HepG2 (cell line): ENCODE measurements at regions not wholly inside any gene's neighbourhood (a gene's known extent, or its start where the extent isn't known, plus 50 kb on each side); places are given as distances from the start of the nearest gene placed in this dataset.

Experiments
- ATAC-seq: fragments of 200-7000 bp; cut with Tn5 transposase; 3 replicates; pipeline ENCODE4 v1.9.1; 2020; ENCODE audit warnings: mild to moderate bottlenecking, moderate library complexity
- BruUV-seq: library from RNA; stranded (reverse); fragments of 400-500 nt; replicated peaks from 2 replicates; lab custom pipeline; 2021; lab: Mats Ljungman, UMichigan
- CTCF ChIA-PET: fragments of 300-600 bp; formaldehyde crosslinking; extraction: SDS; loops from one replicate; lab custom pipeline; 2021; ENCODE audit warnings: low total read pairs, inconsistent platforms, low intra/inter-chr PET ratio; lab: Yijun Ruan, JAX
- POLR2A ChIA-PET: fragments of 350-600 bp; sonication (Branson Sonifier 250); formaldehyde crosslinking; loops from one replicate; lab custom pipeline; 2020; ENCODE audit warnings: antibody characterized with exemption, inconsistent platforms; lab: Yijun Ruan, JAX
- DNase-seq: peaks from one replicate; pipeline ENCODE4 v3.0.0-alpha.2; 2015; ENCODE audit warnings: low spot score
- FAIRE-seq: peaks from 3 replicates; lab custom pipeline; 2011; peaks lifted over from hg19 to GRCh38; lab: Jason Lieb, UNC
- H2AFZ ChIP-seq: one replicate; pipeline ENCODE4 v1.6.1; 2011; ENCODE audit warnings: low read length, inconsistent platforms
- H3K27ac ChIP-seq: fragments of 300-600 bp; 3 replicates; pipeline ENCODE4 v1.8.0; 2011; ENCODE audit warnings: mixed run types, mild to moderate bottlenecking, mixed read lengths, low read length, inconsistent platforms; ENCODE audit not compliant: insufficient read depth; ENCODE audit errors: extremely low read length
- H3K27me3 ChIP-seq, 2 experiments: fragments of 200-600 bp in 1 of 2; 2 replicates in 1 of 2; 3 replicates in 1 of 2; pipeline versions ENCODE4 v1.6.0 to v1.8.0; 2011; ENCODE audit warnings: low read length in 2 of 2, mild to moderate bottlenecking in 2 of 2, moderate library complexity in 2 of 2, inconsistent platforms in 1 of 2; ENCODE audit not compliant: insufficient read depth in 2 of 2, control insufficient read depth in 1 of 2
- H3K36me3 ChIP-seq, 2 experiments: fragments of 200-600 bp in 1 of 2; replicated peaks in 1 of 2; 2 replicates in 1 of 2; 3 replicates in 1 of 2; pipeline versions ENCODE4 v1.5.1 to v1.8.0; 2011; ENCODE audit warnings: low read length in 2 of 2, inconsistent platforms in 1 of 2; ENCODE audit not compliant: insufficient read depth in 2 of 2, control insufficient read depth in 1 of 2
- H3K4me1 ChIP-seq: 2 replicates; pipeline ENCODE4 v1.5.1; 2012; ENCODE audit warnings: low read length, inconsistent platforms; ENCODE audit not compliant: insufficient read depth
- H3K4me2 ChIP-seq: 2 replicates; pipeline ENCODE4 v1.6.0; 2011; ENCODE audit warnings: low read depth, low read length, inconsistent platforms
- H3K4me3 ChIP-seq, 3 experiments: fragments of 200-600 bp in 1 of 3; sonication (generic), shearing (Covaris generic) in 1 of 3; replicated peaks in 1 of 3; 2 replicates each; pipeline ENCODE4 v1.5.1; 2011 to 2016; ENCODE audit warnings: low read length in 3 of 3, inconsistent platforms in 2 of 3, low read depth in 2 of 3, mild to moderate bottlenecking in 2 of 3, control low read depth in 1 of 3, mixed read lengths in 1 of 3; ENCODE audit not compliant: insufficient read depth in 1 of 3
- H3K79me2 ChIP-seq: one replicate; pipeline ENCODE4 v1.6.1; 2011; ENCODE audit warnings: low read length, inconsistent platforms; ENCODE audit not compliant: insufficient read depth
- H3K9ac ChIP-seq: 2 replicates; pipeline ENCODE4 v1.6.0; 2011; ENCODE audit warnings: mild to moderate bottlenecking, low read depth, low read length, inconsistent platforms; ENCODE audit not compliant: insufficient read depth
- H3K9me3 ChIP-seq: 2 replicates; pipeline ENCODE4 v1.5.1; 2012; ENCODE audit warnings: mild to moderate bottlenecking, low read length
- H4K20me1 ChIP-seq: 2 replicates; pipeline ENCODE4 v1.6.0; 2011; ENCODE audit warnings: inconsistent platforms, mild to moderate bottlenecking, low read length, moderate library complexity; ENCODE audit not compliant: insufficient read depth
- NCOA5 ChIP-seq: sonication (generic); formaldehyde crosslinking; IDR thresholded peaks from 2 replicates; pipeline ENCODE4 v1.4.0; 2020; ENCODE audit warnings: missing genetic modification reagents
- NFYC ChIP-seq: IDR thresholded peaks from 2 replicates; pipeline ENCODE4 v1.6.1; 2016; ENCODE audit warnings: missing genetic modification reagents, missing compliant biosample characterization
- NRL ChIP-seq: sonication (generic); formaldehyde crosslinking; IDR thresholded peaks from 2 replicates; pipeline ENCODE4 v1.5.0; 2020; ENCODE audit warnings: missing genetic modification reagents, mild to moderate bottlenecking, moderate library complexity, borderline replicate concordance
- SATB2 ChIP-seq: sonication (generic); formaldehyde crosslinking; IDR thresholded peaks from 2 replicates; pipeline ENCODE4 v1.5.0; 2020; ENCODE audit warnings: missing genetic modification reagents
- SRY ChIP-seq: sonication (generic); formaldehyde crosslinking; IDR thresholded peaks from 2 replicates; pipeline ENCODE4 v1.8.0; 2022; ENCODE audit warnings: mild to moderate bottlenecking, missing genetic modification reagents
- TBX2 ChIP-seq: sonication (generic); formaldehyde crosslinking; IDR thresholded peaks from 2 replicates; pipeline ENCODE4 v1.5.0; 2020; ENCODE audit warnings: missing genetic modification reagents, mild to moderate bottlenecking, borderline replicate concordance
- TSC22D2 ChIP-seq: sonication (generic); formaldehyde crosslinking; IDR thresholded peaks from 2 replicates; pipeline ENCODE4 v1.5.1; 2020; ENCODE audit warnings: missing genetic modification reagents, mild to moderate bottlenecking, borderline replicate concordance
- ZFAT ChIP-seq: sonication (generic); formaldehyde crosslinking; conservative IDR thresholded peaks from 2 replicates; pipeline ENCODE4 v1.8.1; 2023; ENCODE audit warnings: missing genetic modification reagents, inconsistent platforms
- ZNF326 ChIP-seq: sonication (generic); formaldehyde crosslinking; IDR thresholded peaks from 2 replicates; pipeline ENCODE4 v1.4.0; 2020; ENCODE audit warnings: missing genetic modification reagents, borderline replicate concordance
- ZNF329 ChIP-seq: sonication (generic); formaldehyde crosslinking; IDR thresholded peaks from 2 replicates; pipeline ENCODE4 v1.9.0; 2021; ENCODE audit warnings: low read depth, mild to moderate bottlenecking, missing genetic modification reagents
- in situ Hi-C: cut with HindIII; loops from 2 replicates; pipeline ENCODE4 v1.10.0; 2017; ENCODE audit warnings: low pct_unique_long_range_greater_than_20kb; ENCODE audit not compliant: extremely low pct_ligation_motif_present
- intact Hi-C: fragments of 100-400 bp; cut with micrococcal nuclease; formaldehyde crosslinking; loops from one replicate; pipeline ENCODE4 v1.10.0; 2022; ENCODE audit not compliant: unreplicated experiment
- TF ChIP-seq, protein P1 (sequence below): sonication (generic); formaldehyde crosslinking; IDR thresholded peaks from 2 replicates; pipeline ENCODE4 v1.9.0; 2021; ENCODE audit warnings: missing genetic modification reagents, borderline replicate concordance
- TF ChIP-seq, protein P2 (sequence below): sonication (generic); formaldehyde crosslinking; IDR thresholded peaks from 2 replicates; pipeline ENCODE4 v1.5.0; 2020; ENCODE audit warnings: missing genetic modification reagents

DNA sequence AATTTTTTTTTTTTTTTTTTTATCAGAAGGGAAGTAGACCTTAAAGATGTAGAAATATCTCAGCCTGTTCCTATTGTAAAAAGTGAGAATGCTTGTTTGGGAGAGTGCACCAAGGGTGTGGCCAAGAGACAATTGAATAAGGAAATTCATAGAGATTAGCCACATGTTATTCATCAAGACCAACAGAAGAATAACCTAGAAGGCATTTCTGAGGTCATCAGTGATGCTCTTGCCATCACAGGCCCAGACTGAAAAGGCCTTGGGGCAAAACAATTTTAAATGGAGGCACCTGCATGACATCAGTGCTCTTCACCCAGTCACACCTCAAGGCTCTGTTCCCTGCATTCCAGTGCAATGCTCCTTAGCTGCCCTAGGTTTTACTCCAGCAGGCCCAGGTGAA is 2043.3 kb upstream of the PIK3C3 start:
- Histone ChIP-seq H3K9me3 (no peaks in the 10 kb centered on the region), H3K4me3 (no peak overlapping the region), H3K36me3 (no peaks in the 10 kb centered on the region), H3K4me2 (no peak overlapping the region), H3K9ac (no peak overlapping the region), H3K27ac (no peak overlapping the region), H3K27me3 (no peaks in the 10 kb centered on the region), H4K20me1 (no peaks in the 10 kb centered on the region), H3K4me1 (no peaks in the 10 kb centered on the region), H3K79me2 (no peaks in the 10 kb centered on the region), H2AFZ (no peak overlapping the region)
- DNase-seq: no peak
- TF ChIP-seq NCOA5 (CRISPR knock-in tag): no peak
- TF ChIP-seq ZFAT (CRISPR knock-in tag): no peak
- TF ChIP-seq, protein P1, sequence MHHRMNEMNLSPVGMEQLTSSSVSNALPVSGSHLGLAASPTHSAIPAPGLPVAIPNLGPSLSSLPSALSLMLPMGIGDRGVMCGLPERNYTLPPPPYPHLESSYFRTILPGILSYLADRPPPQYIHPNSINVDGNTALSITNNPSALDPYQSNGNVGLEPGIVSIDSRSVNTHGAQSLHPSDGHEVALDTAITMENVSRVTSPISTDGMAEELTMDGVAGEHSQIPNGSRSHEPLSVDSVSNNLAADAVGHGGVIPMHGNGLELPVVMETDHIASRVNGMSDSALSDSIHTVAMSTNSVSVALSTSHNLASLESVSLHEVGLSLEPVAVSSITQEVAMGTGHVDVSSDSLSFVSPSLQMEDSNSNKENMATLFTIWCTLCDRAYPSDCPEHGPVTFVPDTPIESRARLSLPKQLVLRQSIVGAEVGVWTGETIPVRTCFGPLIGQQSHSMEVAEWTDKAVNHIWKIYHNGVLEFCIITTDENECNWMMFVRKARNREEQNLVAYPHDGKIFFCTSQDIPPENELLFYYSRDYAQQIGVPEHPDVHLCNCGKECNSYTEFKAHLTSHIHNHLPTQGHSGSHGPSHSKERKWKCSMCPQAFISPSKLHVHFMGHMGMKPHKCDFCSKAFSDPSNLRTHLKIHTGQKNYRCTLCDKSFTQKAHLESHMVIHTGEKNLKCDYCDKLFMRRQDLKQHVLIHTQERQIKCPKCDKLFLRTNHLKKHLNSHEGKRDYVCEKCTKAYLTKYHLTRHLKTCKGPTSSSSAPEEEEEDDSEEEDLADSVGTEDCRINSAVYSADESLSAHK (CRISPR knock-in tag): no peak
- TF ChIP-seq SATB2: no peak
- TF ChIP-seq, protein P2, sequence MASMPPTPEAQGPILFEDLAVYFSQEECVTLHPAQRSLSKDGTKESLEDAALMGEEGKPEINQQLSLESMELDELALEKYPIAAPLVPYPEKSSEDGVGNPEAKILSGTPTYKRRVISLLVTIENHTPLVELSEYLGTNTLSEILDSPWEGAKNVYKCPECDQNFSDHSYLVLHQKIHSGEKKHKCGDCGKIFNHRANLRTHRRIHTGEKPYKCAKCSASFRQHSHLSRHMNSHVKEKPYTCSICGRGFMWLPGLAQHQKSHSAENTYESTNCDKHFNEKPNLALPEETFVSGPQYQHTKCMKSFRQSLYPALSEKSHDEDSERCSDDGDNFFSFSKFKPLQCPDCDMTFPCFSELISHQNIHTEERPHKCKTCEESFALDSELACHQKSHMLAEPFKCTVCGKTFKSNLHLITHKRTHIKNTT (CRISPR knock-in tag): no peak
- TF ChIP-seq TBX2: no peak
- no peak for TF ChIP-seq ZNF326 (CRISPR knock-in tag)
- TF ChIP-seq ZNF329: no peak
- TF ChIP-seq NRL (CRISPR knock-in tag): no peak
- TF ChIP-seq TSC22D2 (CRISPR knock-in tag): no peak
- TF ChIP-seq SRY: no peak
- no peak for TF ChIP-seq NFYC (CRISPR knock-in tag)
- FAIRE-seq: no peak
- in situ Hi-C loops (no loop called here), intact Hi-C loops (no loop called here)
- ChIA-PET POLR2A (no interaction called here), CTCF (no interaction called here)
- BruUV-seq: no TSS peak
- ATAC-seq: no peak
